Stimulated activated memory B cell treated with anti-CD40 and anti-IgM and Interleukin-4, amounts not matched to agents 10 μg/mL and 1 μg/mL and 100 μg/mL, for 72 hours (primary cell): ENCODE measurements at regions not wholly inside any gene's neighbourhood (a gene's known extent, or its start where the extent isn't known, plus 50 kb on each side); places are given as distances from the start of the nearest gene placed in this dataset.

ENCODE experiments used
- ATAC-seq: fragments of 150-1000 bp; cut with Tn5 transposase; 2 replicates; pipeline ENCODE4 v1.10.0; 2021
- H3K27ac Mint-ChIP-seq: one replicate; pipeline ENCODE4 v1.8.0; 2022; ENCODE audit warnings: mild to moderate bottlenecking, mixed read lengths
- H3K27me3 Mint-ChIP-seq: one replicate; pipeline ENCODE4 v1.8.0; 2022; ENCODE audit warnings: mixed read lengths
- H3K36me3 Mint-ChIP-seq: one replicate; pipeline ENCODE4 v1.8.0; 2022; ENCODE audit warnings: mixed read lengths
- H3K4me1 Mint-ChIP-seq: one replicate; pipeline ENCODE4 v1.8.0; 2022; ENCODE audit warnings: mixed read lengths
- H3K4me3 Mint-ChIP-seq: one replicate; pipeline ENCODE4 v1.8.0; 2022; ENCODE audit warnings: mild to moderate bottlenecking, moderate library complexity, mixed read lengths
- H3K9me3 Mint-ChIP-seq: one replicate; pipeline ENCODE4 v1.8.0; 2022; ENCODE audit warnings: mixed read lengths

- Mint-ChIP-seq H3K27me3 (peaks cover 48% of the 10 kb centered on the region), H3K27ac (no peak overlapping the region), H3K9me3 (peaks cover 12% of the 10 kb centered on the region), H3K4me3 (no peak overlapping the region), H3K36me3 (no peaks in the 10 kb centered on the region), H3K4me1 (no peaks in the 10 kb centered on the region)
- no peak for ATAC-seq
Measured at GRCh38 chr2:239678666-239679296, 278.0 kb upstream of the HDAC4 start.

- Mint-ChIP-seq H3K27me3 (peaks cover 44% of the 10 kb centered on the region), H3K4me1 (no peaks in the 10 kb centered on the region), H3K4me3 (no peak overlapping the region), H3K36me3 (no peaks in the 10 kb centered on the region), H3K9me3 (peaks cover 12% of the 10 kb centered on the region), H3K27ac (no peak overlapping the region)
- ATAC-seq = no peak
Measured at GRCh38 chr2:239678186-239678490, 277.3 kb upstream of the HDAC4 start.

- H3K27ac Mint-ChIP-seq = no peak overlapping the region
- H3K4me1 Mint-ChIP-seq = no peaks in the 10 kb centered on the region
- ATAC-seq = peak; percentile 20
- peaks cover 8% of the 10 kb centered on the region for H3K9me3 Mint-ChIP-seq
- H3K4me3 Mint-ChIP-seq = no peak overlapping the region
- H3K36me3 Mint-ChIP-seq = no peaks in the 10 kb centered on the region
- H3K27me3 Mint-ChIP-seq = peaks cover 38% of the 10 kb centered on the region
Measured at GRCh38 chr2:239677453-239678185, 276.8 kb upstream of the HDAC4 start.

- Mint-ChIP-seq H3K9me3 (peaks cover 4% of the 10 kb centered on the region), H3K4me1 (no peaks in the 10 kb centered on the region), H3K4me3 (no peak overlapping the region), H3K27me3 (peaks cover 31% of the 10 kb centered on the region), H3K27ac (no peak overlapping the region), H3K36me3 (no peaks in the 10 kb centered on the region)
- peak; percentile 2 for ATAC-seq
Measured at GRCh38 chr2:239676716-239677452, 276.1 kb upstream of the HDAC4 start.

- Mint-ChIP-seq H3K4me3 (no peak overlapping the region), H3K4me1 (no peaks in the 10 kb centered on the region), H3K9me3 (no peaks in the 10 kb centered on the region), H3K27me3 (peaks cover 23% of the 10 kb centered on the region), H3K27ac (no peak overlapping the region), H3K36me3 (no peaks in the 10 kb centered on the region)
- ATAC-seq = no peak
Measured at GRCh38 chr2:239675826-239676715, 275.3 kb upstream of the HDAC4 start.

- Mint-ChIP-seq H3K4me1 (no peaks in the 10 kb centered on the region), H3K4me3 (no peak overlapping the region), H3K36me3 (no peaks in the 10 kb centered on the region), H3K27ac (no peak overlapping the region), H3K27me3 (peaks cover 20% of the 10 kb centered on the region), H3K9me3 (no peaks in the 10 kb centered on the region)
- no peak for ATAC-seq
Measured at GRCh38 chr2:239674981-239675825, 274.4 kb upstream of the HDAC4 start.

GRCh38 chr2:239674101-239674980 is 273.5 kb upstream of the HDAC4 start:
- Mint-ChIP-seq H3K36me3 (no peaks in the 10 kb centered on the region), H3K9me3 (no peaks in the 10 kb centered on the region), H3K4me1 (no peaks in the 10 kb centered on the region), H3K4me3 (no peak overlapping the region), H3K27ac (no peak overlapping the region), H3K27me3 (peaks cover 18% of the 10 kb centered on the region)
- ATAC-seq = no peak

GRCh38 chr2:239673641-239674040 is 272.8 kb upstream of the HDAC4 start:
- ATAC-seq = no peak
- Mint-ChIP-seq H3K4me1 (no peaks in the 10 kb centered on the region), H3K27me3 (peaks cover 11% of the 10 kb centered on the region), H3K27ac (no peak overlapping the region), H3K4me3 (no peak overlapping the region), H3K36me3 (no peaks in the 10 kb centered on the region), H3K9me3 (no peaks in the 10 kb centered on the region)

GRCh38 chr2:239671916-239672849 is 271.4 kb upstream of the HDAC4 start:
- no peak overlapping the region for H3K27ac Mint-ChIP-seq
- H3K4me1 Mint-ChIP-seq = no peaks in the 10 kb centered on the region
- H3K4me3 Mint-ChIP-seq = no peak overlapping the region
- H3K36me3 Mint-ChIP-seq = no peaks in the 10 kb centered on the region
- H3K9me3 Mint-ChIP-seq = no peaks in the 10 kb centered on the region
- no peak for ATAC-seq
- H3K27me3 Mint-ChIP-seq = no peaks in the 10 kb centered on the region

GRCh38 chr2:239671471-239671870 is 270.7 kb upstream of the HDAC4 start:
- H3K36me3 Mint-ChIP-seq = no peaks in the 10 kb centered on the region
- no peak for ATAC-seq
- no peaks in the 10 kb centered on the region for H3K4me1 Mint-ChIP-seq
- H3K27me3 Mint-ChIP-seq = no peaks in the 10 kb centered on the region
- no peak overlapping the region for H3K27ac Mint-ChIP-seq
- no peak overlapping the region for H3K4me3 Mint-ChIP-seq
- H3K9me3 Mint-ChIP-seq = no peaks in the 10 kb centered on the region

- Mint-ChIP-seq H3K36me3 (no peaks in the 10 kb centered on the region), H3K9me3 (no peaks in the 10 kb centered on the region), H3K27me3 (no peaks in the 10 kb centered on the region), H3K4me1 (no peaks in the 10 kb centered on the region), H3K4me3 (no peak overlapping the region), H3K27ac (no peak overlapping the region)
- no peak for ATAC-seq
Measured at GRCh38 chr2:239670463-239671120, 269.8 kb upstream of the HDAC4 start.

GRCh38 chr2:239669899-239670460 is 269.2 kb upstream of the HDAC4 start:
- peak; percentile 7 for ATAC-seq
- H3K4me3 Mint-ChIP-seq = no peak overlapping the region
- H3K4me1 Mint-ChIP-seq = no peaks in the 10 kb centered on the region
- no peaks in the 10 kb centered on the region for H3K36me3 Mint-ChIP-seq
- no peak overlapping the region for H3K27ac Mint-ChIP-seq
- peaks cover 1% of the 10 kb centered on the region for H3K27me3 Mint-ChIP-seq
- H3K9me3 Mint-ChIP-seq = no peaks in the 10 kb centered on the region
